ENCODE measurements at regions not wholly inside any gene's neighbourhood (a gene's known extent, or its start where the extent isn't known, plus 50 kb on each side); places are given as distances from the start of the nearest gene placed in this dataset.

DNA sequence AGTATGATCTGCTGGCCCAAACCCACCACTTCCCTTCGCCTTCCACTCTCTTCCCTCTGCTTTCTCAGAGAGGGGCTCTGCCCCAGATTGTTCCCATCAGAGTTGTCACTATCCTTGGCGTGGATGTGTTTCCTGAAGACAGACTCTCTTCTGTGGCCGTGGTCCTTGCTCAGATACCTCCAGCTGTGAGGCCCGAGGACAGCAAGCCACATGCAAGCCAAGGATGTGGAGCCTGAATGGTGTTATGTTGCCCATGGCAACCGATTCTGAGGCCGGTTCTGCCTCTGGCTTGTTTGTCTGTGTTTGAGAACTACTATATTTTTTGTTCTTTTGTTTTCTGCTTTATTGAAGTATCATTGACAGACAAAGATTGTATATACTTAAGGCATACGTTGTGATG, 247.4 kb upstream of the PODXL start:
- DNase-seq (no peak), ATAC-seq (no peak)
- Mint-ChIP-seq H3K4me1 (no peaks in the 10 kb centered on the region), H3K27ac (no peak overlapping the region), H3K36me3 (no peaks in the 10 kb centered on the region), H3K27me3 (ENCODE audit: low read depth in 2 of 2) (peaks cover 5% of the 10 kb centered on the region in 2 donors), H3K4me3 (no peak overlapping the region), H3K9me3 (no peaks in the 10 kb centered on the region)
- Histone ChIP-seq H3K36me3 (ENCODE audit: control insufficient read depth, insufficient read depth, low read length) (no peaks in the 10 kb centered on the region), H3K9me3 (ENCODE audit: control insufficient read depth, insufficient read depth, low read length) (no peaks in the 10 kb centered on the region), H3K4me1 (ENCODE audit: control insufficient read depth, insufficient read depth, low read length) (no peaks in the 10 kb centered on the region), H3K27ac (ENCODE audit: low read length) (no peak overlapping the region), H3K27me3 (ENCODE audit: control insufficient read depth, insufficient read depth, low read length) (no peaks in the 10 kb centered on the region), H3K4me3 (ENCODE audit: low read length) (no peak overlapping the region)
- WGBS (ENCODE audit: insufficient coverage) = 69% methylated on average over 6 of the region's 7 CpGs
- intact Hi-C loops (cut with micrococcal nuclease) = no loop called here
- TF ChIP-seq, protein P1, sequence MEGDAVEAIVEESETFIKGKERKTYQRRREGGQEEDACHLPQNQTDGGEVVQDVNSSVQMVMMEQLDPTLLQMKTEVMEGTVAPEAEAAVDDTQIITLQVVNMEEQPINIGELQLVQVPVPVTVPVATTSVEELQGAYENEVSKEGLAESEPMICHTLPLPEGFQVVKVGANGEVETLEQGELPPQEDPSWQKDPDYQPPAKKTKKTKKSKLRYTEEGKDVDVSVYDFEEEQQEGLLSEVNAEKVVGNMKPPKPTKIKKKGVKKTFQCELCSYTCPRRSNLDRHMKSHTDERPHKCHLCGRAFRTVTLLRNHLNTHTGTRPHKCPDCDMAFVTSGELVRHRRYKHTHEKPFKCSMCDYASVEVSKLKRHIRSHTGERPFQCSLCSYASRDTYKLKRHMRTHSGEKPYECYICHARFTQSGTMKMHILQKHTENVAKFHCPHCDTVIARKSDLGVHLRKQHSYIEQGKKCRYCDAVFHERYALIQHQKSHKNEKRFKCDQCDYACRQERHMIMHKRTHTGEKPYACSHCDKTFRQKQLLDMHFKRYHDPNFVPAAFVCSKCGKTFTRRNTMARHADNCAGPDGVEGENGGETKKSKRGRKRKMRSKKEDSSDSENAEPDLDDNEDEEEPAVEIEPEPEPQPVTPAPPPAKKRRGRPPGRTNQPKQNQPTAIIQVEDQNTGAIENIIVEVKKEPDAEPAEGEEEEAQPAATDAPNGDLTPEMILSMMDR (IDR thresholded peaks at IDR 0.05) = no peak

DNA sequence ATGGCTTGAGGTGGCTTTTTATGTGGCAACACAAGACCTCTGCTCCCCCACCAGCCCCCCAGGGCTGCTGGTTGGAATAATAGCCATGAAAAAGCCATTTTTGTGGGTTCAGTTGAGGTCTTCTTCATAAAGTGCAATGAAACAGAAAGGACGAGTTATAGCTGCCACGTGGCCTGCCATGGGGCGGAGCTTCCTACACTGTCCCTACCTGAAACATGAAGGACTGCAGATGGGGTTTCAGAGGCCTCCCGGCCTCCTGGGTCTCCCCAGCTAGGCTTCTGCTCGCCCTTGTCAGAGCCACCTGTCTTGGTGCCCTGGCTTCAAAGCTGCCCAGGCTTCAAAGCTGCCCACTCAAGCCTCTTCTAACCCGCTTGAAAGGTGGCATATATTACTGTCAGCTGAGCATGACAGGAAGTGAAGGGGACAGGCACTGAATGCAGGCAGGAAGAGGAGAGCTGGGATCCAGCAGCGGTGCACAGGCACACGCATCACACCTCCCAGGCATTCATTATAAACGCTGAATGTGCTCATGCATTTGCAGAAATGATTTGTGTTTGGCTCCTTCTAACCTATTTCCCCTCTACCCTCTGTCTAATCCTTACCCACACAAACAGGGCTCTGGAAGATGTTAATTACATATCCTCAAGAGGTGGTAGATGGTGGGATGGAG, 245.9 kb upstream of the PODXL start:
- Histone ChIP-seq H3K27ac (ENCODE audit: low read length) (no peak overlapping the region), H3K4me1 (ENCODE audit: control insufficient read depth, insufficient read depth, low read length) (no peaks in the 10 kb centered on the region), H3K4me3 (ENCODE audit: low read length) (no peak overlapping the region), H3K36me3 (ENCODE audit: control insufficient read depth, insufficient read depth, low read length) (no peaks in the 10 kb centered on the region), H3K9me3 (ENCODE audit: control insufficient read depth, insufficient read depth, low read length) (no peaks in the 10 kb centered on the region), H3K27me3 (ENCODE audit: control insufficient read depth, insufficient read depth, low read length) (no peaks in the 10 kb centered on the region)
- Mint-ChIP-seq H3K4me3 (no peak overlapping the region), H3K36me3 (no peaks in the 10 kb centered on the region), H3K27me3 (ENCODE audit: low read depth in 2 of 2) (peaks cover 2 to 12% of the 10 kb centered on the region in 2 donors), H3K27ac (no peak overlapping the region), H3K9me3 (no peaks in the 10 kb centered on the region), H3K4me1 (no peaks in the 10 kb centered on the region)
- intact Hi-C loops (cut with micrococcal nuclease) = no loop called here
- DNase-seq (no peak), ATAC-seq (no peak)
- WGBS (ENCODE audit: insufficient coverage) = 71% methylated on average over 9 of the region's 9 CpGs
- TF ChIP-seq, protein P1 (IDR thresholded peaks at IDR 0.05) = no peak

DNA sequence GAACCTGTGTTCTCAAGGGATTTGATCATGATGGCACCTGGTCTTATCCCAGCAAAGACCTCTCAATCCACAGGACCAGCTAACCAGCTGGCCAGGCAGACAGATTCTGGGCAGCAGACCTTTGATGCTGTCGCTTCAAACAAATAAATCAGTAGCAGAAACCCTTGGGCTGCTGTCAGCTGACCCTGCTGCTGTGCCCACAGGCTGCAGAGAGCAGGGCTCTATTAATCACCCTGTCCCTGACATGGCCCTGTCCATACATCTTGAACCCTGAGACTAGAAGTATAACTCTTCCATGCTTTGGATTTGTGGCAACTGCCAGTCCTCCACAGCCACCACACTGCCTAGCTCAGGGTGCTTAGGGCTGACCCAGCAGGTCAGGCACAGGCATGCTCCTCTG, 244.1 kb upstream of the PODXL start:
- H3K4me3 ChIP-seq (ENCODE audit: low read length) = no peak overlapping the region
- TF ChIP-seq, protein P1 (IDR thresholded peaks at IDR 0.05) = no peak
- no peaks in the 10 kb centered on the region for H3K9me3 ChIP-seq (ENCODE audit: control insufficient read depth, insufficient read depth, low read length)
- Mint-ChIP-seq H3K27me3 (ENCODE audit: low read depth in 2 of 2) (peaks cover 2 to 26% of the 10 kb centered on the region in 2 donors), H3K36me3 (no peaks in the 10 kb centered on the region), H3K4me3 (no peak overlapping the region), H3K27ac (no peak overlapping the region), H3K9me3 (no peaks in the 10 kb centered on the region), H3K4me1 (no peaks in the 10 kb centered on the region)
- intact Hi-C loops (cut with micrococcal nuclease) = no loop called here
- H3K27me3 ChIP-seq (ENCODE audit: control insufficient read depth, insufficient read depth, low read length) = no peaks in the 10 kb centered on the region
- H3K36me3 ChIP-seq (ENCODE audit: control insufficient read depth, insufficient read depth, low read length) = no peaks in the 10 kb centered on the region
- no peaks in the 10 kb centered on the region for H3K4me1 ChIP-seq (ENCODE audit: control insufficient read depth, insufficient read depth, low read length)
- H3K27ac ChIP-seq (ENCODE audit: low read length) = no peak overlapping the region
- DNase-seq (no peak), ATAC-seq (no peak)
- WGBS (ENCODE audit: insufficient coverage) = 61% methylated on average over 1 of the region's 1 CpG

DNA sequence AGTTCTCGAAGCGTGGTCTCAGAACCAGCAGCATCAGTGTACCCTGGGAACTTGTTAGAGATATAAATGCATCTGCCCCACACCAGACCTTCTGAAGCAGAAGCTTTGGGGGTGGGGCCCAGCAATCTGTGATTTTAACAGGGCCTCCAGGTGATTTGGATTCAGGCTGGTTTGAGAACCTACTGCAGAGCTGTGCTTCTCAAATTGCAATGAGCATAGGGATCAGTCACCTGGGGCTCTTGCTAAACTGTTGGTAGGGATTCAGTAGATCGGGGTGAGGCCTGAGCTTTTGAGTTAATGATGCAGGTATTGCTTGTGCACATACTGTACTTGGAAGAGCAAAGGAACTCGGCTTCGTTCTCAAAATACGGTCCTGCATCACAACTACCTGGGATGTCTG, 243.6 kb upstream of the PODXL start:
- Histone ChIP-seq H3K27ac (ENCODE audit: low read length) (no peak overlapping the region), H3K4me1 (ENCODE audit: control insufficient read depth, insufficient read depth, low read length) (no peaks in the 10 kb centered on the region), H3K4me3 (ENCODE audit: low read length) (no peak overlapping the region), H3K9me3 (ENCODE audit: control insufficient read depth, insufficient read depth, low read length) (no peaks in the 10 kb centered on the region), H3K36me3 (ENCODE audit: control insufficient read depth, insufficient read depth, low read length) (no peaks in the 10 kb centered on the region), H3K27me3 (ENCODE audit: control insufficient read depth, insufficient read depth, low read length) (no peaks in the 10 kb centered on the region)
- ATAC-seq (no peak), DNase-seq (no peak)
- Mint-ChIP-seq H3K9me3 (no peaks in the 10 kb centered on the region), H3K4me3 (no peak overlapping the region), H3K27ac (no peak overlapping the region), H3K27me3 (ENCODE audit: low read depth in 2 of 2) (peaks cover 5 to 32% of the 10 kb centered on the region in 2 donors), H3K36me3 (no peaks in the 10 kb centered on the region), H3K4me1 (no peaks in the 10 kb centered on the region)
- 78% methylated on average over 6 of the region's 6 CpGs for WGBS (ENCODE audit: insufficient coverage)
- TF ChIP-seq, protein P1 (IDR thresholded peaks at IDR 0.05) = no peak
- intact Hi-C loops (cut with micrococcal nuclease) = no loop called here
